IMR-90 (cell line): ENCODE measurements at regions not wholly inside any gene's neighbourhood (a gene's known extent, or its start where the extent isn't known, plus 50 kb on each side); places are given as distances from the start of the nearest gene placed in this dataset.

ENCODE experiments used
- ATAC-seq: fragments of 200-7000 bp; cut with Tn5 transposase; 2 replicates; pipeline ENCODE4 v1.9.1; 2020; ENCODE audit warnings: low read depth, mild to moderate bottlenecking, moderate library complexity
- BruUV-seq: library from RNA; stranded (reverse); fragments of 400-500 nt; replicated peaks from 2 replicates; lab custom pipeline; 2021; lab: Mats Ljungman, UMichigan
- CTCF ChIA-PET: fragments of 300-600 bp; formaldehyde crosslinking; extraction: SDS; loops from one replicate; lab custom pipeline; 2021; ENCODE audit warnings: antibody characterized with exemption; lab: Yijun Ruan, JAX
- POLR2A ChIA-PET: fragments of 300-600 bp; sonication (Branson Sonifier 250); formaldehyde crosslinking; loops from one replicate; lab custom pipeline; 2022; ENCODE audit warnings: antibody characterized with exemption; ENCODE audit not compliant: unreplicated experiment; lab: Charles Lee
- DNase-seq: peaks from one replicate; pipeline ENCODE4 v3.0.0; 2013
- H2AFZ ChIP-seq: replicated peaks from 2 replicates; pipeline ENCODE3; 2013; ENCODE audit warnings: low read length, mild to moderate bottlenecking; ENCODE audit not compliant: poor library complexity
- H2AK5ac ChIP-seq: 2 replicates; pipeline ENCODE4 v1.6.1; 2013; ENCODE audit warnings: low read depth, low read length, inconsistent platforms
- H2AK9ac ChIP-seq: replicated peaks from 2 replicates; pipeline ENCODE3; 2013; ENCODE audit warnings: mild to moderate bottlenecking, low read depth, low read length, moderate library complexity; ENCODE audit not compliant: poor library complexity
- H2BK120ac ChIP-seq: 2 replicates; pipeline ENCODE4 v1.6.1; 2013; ENCODE audit warnings: low read depth, low read length, inconsistent platforms
- H2BK15ac ChIP-seq: 3 replicates; pipeline ENCODE4 v1.6.1; 2013; ENCODE audit warnings: low read depth, low read length, inconsistent platforms
- H2BK20ac ChIP-seq: 2 replicates; pipeline ENCODE4 v1.6.1; 2013; ENCODE audit warnings: low read depth, mild to moderate bottlenecking, inconsistent platforms, low read length, moderate library complexity
- H2BK5ac ChIP-seq: 2 replicates; pipeline ENCODE4 v1.6.1; 2013; ENCODE audit warnings: mild to moderate bottlenecking, low read depth, low read length, inconsistent platforms; ENCODE audit not compliant: poor library complexity, severe bottlenecking
- H3K14ac ChIP-seq: replicated peaks from 2 replicates; pipeline ENCODE4 v1.6.1; 2013; ENCODE audit warnings: low read depth, low read length, inconsistent platforms
- H3K18ac ChIP-seq: 2 replicates; pipeline ENCODE4 v1.6.1; 2013; ENCODE audit warnings: low read depth, low read length, control low read depth
- H3K23ac ChIP-seq: 2 replicates; pipeline ENCODE4 v1.6.1; 2013; ENCODE audit warnings: low read depth, low read length, inconsistent platforms
- H3K27ac ChIP-seq: 2 replicates; pipeline ENCODE4 v1.5.1; 2013; ENCODE audit warnings: mild to moderate bottlenecking, control low read depth, low read length; ENCODE audit not compliant: insufficient read depth
- H3K27me3 ChIP-seq: 2 replicates; pipeline ENCODE4 v1.6.1; 2013; ENCODE audit warnings: low read length; ENCODE audit not compliant: control insufficient read depth, insufficient read depth
- H3K36me3 ChIP-seq: 2 replicates; pipeline ENCODE4 v1.6.1; 2013; ENCODE audit warnings: low read length, mixed read lengths; ENCODE audit not compliant: control insufficient read depth, insufficient read depth
- H3K4ac ChIP-seq: 2 replicates; pipeline ENCODE4 v1.6.1; 2013; ENCODE audit warnings: low read depth, low read length, inconsistent platforms
- H3K4me1 ChIP-seq: 2 replicates; pipeline ENCODE4 v1.6.1; 2013; ENCODE audit warnings: low read length, mixed read lengths; ENCODE audit not compliant: control insufficient read depth, insufficient read depth
- H3K4me2 ChIP-seq: 2 replicates; pipeline ENCODE4 v1.6.1; 2013; ENCODE audit warnings: low read depth, mild to moderate bottlenecking, control low read depth, low read length, moderate library complexity
- H3K4me3 ChIP-seq: 2 replicates; pipeline ENCODE4 v1.5.1; 2013; ENCODE audit warnings: low read depth, mild to moderate bottlenecking, control low read depth, low read length, moderate library complexity; ENCODE audit not compliant: insufficient read depth
- H3K56ac ChIP-seq: 2 replicates; pipeline ENCODE4 v1.6.1; 2013; ENCODE audit warnings: low read length, inconsistent platforms; ENCODE audit not compliant: insufficient read depth; ENCODE audit errors: extremely low read depth
- H3K79me1 ChIP-seq, 2 experiments: 2 replicates each; pipeline ENCODE4 v1.6.1; 2013; ENCODE audit warnings: low read length in 2 of 2, inconsistent platforms in 1 of 2, low read depth in 1 of 2
- H3K9ac ChIP-seq: 2 replicates; pipeline ENCODE4 v1.6.1; 2013; ENCODE audit warnings: low read depth, low read length, control low read depth
- H3K9me1 ChIP-seq: 2 replicates; pipeline ENCODE4 v1.6.1; 2013; ENCODE audit warnings: low read length, inconsistent platforms; ENCODE audit not compliant: insufficient read depth
- H3K9me3 ChIP-seq: 2 replicates; pipeline ENCODE4 v1.6.1; 2013; ENCODE audit warnings: low read length; ENCODE audit not compliant: control insufficient read depth, insufficient read depth
- H4K20me1 ChIP-seq: 2 replicates; pipeline ENCODE4 v1.6.1; 2013; ENCODE audit warnings: low read length, inconsistent platforms; ENCODE audit not compliant: insufficient read depth
- H4K5ac ChIP-seq: 2 replicates; pipeline ENCODE4 v1.6.1; 2013; ENCODE audit warnings: mild to moderate bottlenecking, low read depth, low read length, control low read depth
- H4K8ac ChIP-seq, 2 experiments: 2 replicates each; pipeline ENCODE4 v1.6.1; 2013; ENCODE audit warnings: low read depth in 2 of 2, low read length in 2 of 2, control low read depth in 1 of 2, inconsistent platforms in 1 of 2
- H4K91ac ChIP-seq: 2 replicates; pipeline ENCODE4 v1.6.1; 2013; ENCODE audit warnings: low read depth, low read length, inconsistent platforms; ENCODE audit not compliant: insufficient read depth
- BHLHE40 ChIP-seq: fragments of 150-350 bp; IDR thresholded peaks from 2 replicates; pipeline ENCODE4 v1.6.1; 2016; ENCODE audit warnings: mild to moderate bottlenecking, low read depth, low read length
- CEBPB ChIP-seq: IDR thresholded peaks from 2 replicates; pipeline ENCODE4 v1.6.1; 2012; ENCODE audit warnings: low read depth, low read length, improper control_type of control experiment
- CHD1 ChIP-seq: IDR thresholded peaks from 2 replicates; pipeline ENCODE4 v1.6.1; 2012; ENCODE audit warnings: low read depth, low read length, improper control_type of control experiment
- POLR2A ChIP-seq: IDR thresholded peaks from 2 replicates; pipeline ENCODE4 v1.6.1; 2012; ENCODE audit warnings: mild to moderate bottlenecking, low read depth, low read length
- RCOR1 ChIP-seq: IDR thresholded peaks from 2 replicates; pipeline ENCODE4 v1.6.1; 2012; ENCODE audit warnings: mild to moderate bottlenecking, low read length, improper control_type of control experiment; ENCODE audit not compliant: insufficient replicate concordance
- RFX5 ChIP-seq: IDR thresholded peaks from 2 replicates; pipeline ENCODE4 v1.8.0; 2012; ENCODE audit warnings: low read depth, mild to moderate bottlenecking, low read length, moderate library complexity
- WGBS, 2 experiments: methylation state at CpG; one replicate each; pipeline versions ENCODE4 v1.1.5 to v1.1.7; 2013; ENCODE audit warnings: missing lambda C conversion rate in 2 of 2; ENCODE audit not compliant: insufficient read length in 1 of 2; ENCODE audit errors: extremely low coverage in 2 of 2; 5-methylcytosine and 5-hydroxymethylcytosine counted together
- dilution Hi-C: fragments of 300-500 bp; cut with HindIII; formaldehyde crosslinking; loops from one replicate; pipeline ENCODE4 v1.14.3; 2018; ENCODE audit warnings: low sequenced_read_pairs; ENCODE audit not compliant: unreplicated experiment
- in situ Hi-C: fragments of 300-500 bp; cut with MboI; formaldehyde crosslinking; loops from 3 replicates; pipeline ENCODE4 v1.14.3; 2019; ENCODE audit warnings: low sequenced_read_pairs, inconsistent platforms, mixed read lengths
- intact Hi-C: fragments of 100-400 bp; cut with micrococcal nuclease; formaldehyde crosslinking; loops from 2 replicates; pipeline ENCODE4 v1.10.0; 2022
- TF ChIP-seq, protein P1 (sequence below): fragments of 150-350 bp; IDR thresholded peaks from 2 replicates; pipeline ENCODE4 v1.6.1; 2017; ENCODE audit warnings: mild to moderate bottlenecking, antibody characterized with exemption, low read length, low read depth

DNA sequence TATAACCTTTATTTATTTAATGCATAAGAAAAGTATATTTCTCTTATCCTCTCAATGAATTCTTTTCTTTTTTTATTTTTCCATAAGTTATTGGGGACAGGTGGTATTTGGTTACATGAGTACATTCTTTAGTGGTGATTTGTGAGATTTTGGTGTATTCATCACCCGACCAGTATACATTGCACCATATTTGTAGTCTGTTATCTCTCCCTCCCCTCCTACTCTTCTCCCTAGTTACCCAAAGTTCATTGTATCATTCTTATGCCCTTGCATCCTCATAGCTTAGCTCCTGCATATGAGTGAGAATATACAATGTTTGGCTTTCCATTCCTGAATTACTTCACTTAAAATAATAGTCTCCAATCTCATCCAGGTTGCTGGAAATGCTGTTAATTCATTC, 1900.0 kb upstream of the SEL1L start:
- no peaks in the 10 kb centered on the region for H3K4me1 ChIP-seq
- H3K4ac ChIP-seq, result no peak overlapping the region
- no peaks in the 10 kb centered on the region for H3K9me1 ChIP-seq
- no peak overlapping the region for H3K23ac ChIP-seq
- no peak overlapping the region for H3K18ac ChIP-seq
- H2AFZ ChIP-seq, result no peak overlapping the region
- H4K5ac ChIP-seq, result no peak overlapping the region
- H3K56ac ChIP-seq, result no peak overlapping the region
- H4K8ac ChIP-seq, result no peak overlapping the region
- H3K27me3 ChIP-seq, result no peaks in the 10 kb centered on the region
- no peaks in the 10 kb centered on the region for H3K36me3 ChIP-seq
- no peak overlapping the region for H3K9ac ChIP-seq
- BruUV-seq, result no TSS peak
- H3K4me2 ChIP-seq, result no peak overlapping the region
- H4K20me1 ChIP-seq, result no peaks in the 10 kb centered on the region
- ATAC-seq (no peak; the same call in 1 of the 2 replicates), DNase-seq (peak; percentile 72)
- no peak overlapping the region for H2BK120ac ChIP-seq
- H3K79me1 ChIP-seq, result no peaks in the 10 kb centered on the region
- intact Hi-C loops, result no loop called here
- no peak overlapping the region for H2BK15ac ChIP-seq
- H3K27ac ChIP-seq, result no peak overlapping the region
- no peak overlapping the region for H2AK5ac ChIP-seq
- CTCF ChIA-PET, result no interaction called here
- POLR2A ChIA-PET, result no interaction called here
- H3K9me3 ChIP-seq, result no peaks in the 10 kb centered on the region
- no CpG with 5 or more reads among the region's 1 CpG for WGBS, 2 experiments
- dilution Hi-C loops, result no loop called here
- H2AK9ac ChIP-seq, result no peak overlapping the region
- H4K91ac ChIP-seq, result no peak overlapping the region
- no peak overlapping the region for H3K4me3 ChIP-seq
- in situ Hi-C loops, result no loop called here
- H3K14ac ChIP-seq, result no peak overlapping the region
- H2BK5ac ChIP-seq, result no peak overlapping the region
- TF ChIP-seq BHLHE40 (no peak), RCOR1 (no peak), POLR2A (no peak), CHD1 (no peak), CEBPB (peak; percentile 68), RFX5 (no peak)
- TF ChIP-seq, protein P1, sequence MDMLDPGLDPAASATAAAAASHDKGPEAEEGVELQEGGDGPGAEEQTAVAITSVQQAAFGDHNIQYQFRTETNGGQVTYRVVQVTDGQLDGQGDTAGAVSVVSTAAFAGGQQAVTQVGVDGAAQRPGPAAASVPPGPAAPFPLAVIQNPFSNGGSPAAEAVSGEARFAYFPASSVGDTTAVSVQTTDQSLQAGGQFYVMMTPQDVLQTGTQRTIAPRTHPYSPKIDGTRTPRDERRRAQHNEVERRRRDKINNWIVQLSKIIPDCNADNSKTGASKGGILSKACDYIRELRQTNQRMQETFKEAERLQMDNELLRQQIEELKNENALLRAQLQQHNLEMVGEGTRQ, result no peak
- no peak overlapping the region for H2BK20ac ChIP-seq
